ENCODE measurements at regions not wholly inside any gene's neighbourhood (a gene's known extent, or its start where the extent isn't known, plus 50 kb on each side); places are given as distances from the start of the nearest gene placed in this dataset.
"Not testable (repeated sequence)": the region's sequence is repeated elsewhere in the genome, so short reads cannot be mapped to it uniquely, and the experiment has no call there.

DNA sequence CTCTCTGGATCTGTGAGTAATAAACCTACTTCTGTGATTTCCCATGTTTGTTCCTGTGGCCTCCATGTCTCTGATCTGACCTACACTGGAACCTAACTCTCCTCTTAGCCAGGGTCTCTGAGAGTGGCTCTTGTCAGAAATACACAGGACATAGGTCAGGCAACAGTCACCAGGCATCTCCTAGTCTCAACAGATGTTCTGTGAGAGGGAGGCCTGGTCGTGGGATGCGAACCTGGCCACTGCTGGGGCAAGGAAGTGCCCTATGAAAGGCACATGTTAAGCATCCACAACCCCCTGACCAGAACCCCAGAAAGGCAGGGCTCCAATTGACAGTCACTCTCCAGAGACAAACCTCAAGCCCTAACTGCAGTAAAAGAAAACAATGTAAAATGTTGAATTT is 2771.5 kb downstream of the RPIA start:
- H3K27me3 ChIP-seq; H3K4me3 ChIP-seq; H3K27ac ChIP-seq; H3K9me3 ChIP-seq; H3K36me3 ChIP-seq; DNase-seq; intact Hi-C loops (cut with DNase I); H3K4me1 ChIP-seq (ENCODE audit: insufficient read depth): not testable (repeated sequence)
- WGBS, 3 donors: 69 to 88% (median 71%) methylated on average over 2 of the region's 2 CpGs

DNA sequence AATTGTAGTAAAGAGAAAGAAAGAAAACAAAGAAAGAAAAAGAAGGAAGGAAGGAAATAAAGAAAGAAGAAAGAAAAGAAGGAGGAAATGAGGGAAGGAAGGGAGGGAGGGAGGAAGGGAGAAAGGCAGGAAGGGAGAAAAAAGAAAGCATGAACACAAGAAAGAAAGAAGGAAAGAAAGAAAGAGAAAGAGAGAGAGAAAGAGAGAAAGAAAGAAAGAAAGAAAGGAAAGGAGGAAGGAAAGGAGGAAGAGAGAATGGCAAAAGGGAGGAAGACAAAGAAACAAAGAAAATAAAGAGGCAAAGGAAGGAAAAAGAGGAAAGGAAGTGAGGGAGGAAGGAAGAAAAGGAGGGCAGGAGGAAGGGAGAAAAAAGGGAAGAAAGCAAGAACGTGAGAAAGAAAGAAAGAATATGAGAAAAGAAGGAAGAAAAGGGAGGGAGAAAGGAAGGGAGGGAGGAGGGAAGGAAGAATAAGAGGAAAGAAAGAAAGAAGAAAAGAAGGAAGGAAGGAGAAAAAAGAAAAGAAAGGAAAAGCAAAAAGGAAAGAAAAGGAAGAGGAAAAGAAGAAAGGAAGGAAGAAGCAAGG is 2775.4 kb downstream of the RPIA start:
- H3K4me3 ChIP-seq; H3K27ac ChIP-seq; H3K36me3 ChIP-seq; intact Hi-C loops (cut with DNase I); H3K27me3 ChIP-seq; H3K4me1 ChIP-seq (ENCODE audit: insufficient read depth); H3K9me3 ChIP-seq; DNase-seq: not testable (repeated sequence)
- WGBS, 3 donors: 18 to 35% (median 32%) methylated on average over 1 of the region's 1 CpG

DNA sequence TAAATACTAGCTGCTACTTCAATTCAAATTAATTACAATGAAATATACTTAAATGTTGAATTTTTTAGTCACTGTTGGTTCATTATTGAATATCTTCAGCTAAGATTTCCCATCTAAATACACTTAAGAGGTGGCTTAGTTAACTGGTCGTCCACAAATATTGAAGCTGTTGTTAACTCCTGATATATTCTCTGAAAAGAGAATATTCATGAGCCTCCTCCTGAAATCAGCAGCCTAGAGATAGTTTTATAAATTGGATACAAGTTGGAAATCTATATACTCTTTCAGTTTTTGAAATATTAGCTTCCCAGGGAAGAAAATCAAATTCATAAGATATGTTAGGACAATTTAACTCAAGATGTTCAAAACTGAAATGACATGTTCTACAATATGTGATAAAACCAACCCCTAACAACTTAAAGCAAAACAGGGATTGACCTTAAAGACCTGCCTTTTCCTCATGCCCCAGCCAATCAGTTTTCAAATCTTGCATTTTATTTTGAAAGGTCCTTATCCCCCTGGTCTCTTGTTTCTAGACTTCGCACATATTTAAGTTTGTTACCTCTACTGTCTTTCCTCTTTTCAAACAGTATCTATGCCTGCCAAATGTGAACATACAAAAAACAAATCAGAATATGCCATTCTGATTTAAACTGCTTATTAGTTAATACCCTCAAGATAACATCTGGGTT is 2784.9 kb downstream of the RPIA start:
- DNase-seq; H3K9me3 ChIP-seq; H3K4me3 ChIP-seq; H3K27ac ChIP-seq; intact Hi-C loops (cut with DNase I); H3K36me3 ChIP-seq; H3K4me1 ChIP-seq (ENCODE audit: insufficient read depth); H3K27me3 ChIP-seq: not testable (repeated sequence)
- 33 to 39% (median 33%) methylated on average over 2 of the region's 2 CpGs for WGBS, 3 donors

GRCh38 chr2:91476936-91477246 is 2785.4 kb downstream of the RPIA start:
- H3K27me3 ChIP-seq; H3K4me3 ChIP-seq; DNase-seq; H3K36me3 ChIP-seq; intact Hi-C loops (cut with DNase I); H3K9me3 ChIP-seq; H3K4me1 ChIP-seq (ENCODE audit: insufficient read depth); H3K27ac ChIP-seq: not testable (repeated sequence)
- WGBS, 3 donors: 2 to 11% (median 7%) methylated on average over 17 to 22 of the region's 25 CpGs

GRCh38 chr2:91477291-91477690 is 2785.8 kb downstream of the RPIA start:
- DNase-seq; H3K36me3 ChIP-seq; H3K9me3 ChIP-seq; H3K27ac ChIP-seq; H3K4me3 ChIP-seq; intact Hi-C loops (cut with DNase I); H3K27me3 ChIP-seq; H3K4me1 ChIP-seq (ENCODE audit: insufficient read depth): not testable (repeated sequence)
- WGBS, 3 donors: 3 to 7% (median 3%) methylated on average over 40 to 51 of the region's 51 CpGs

GRCh38 chr2:91477731-91478672 is 2786.5 kb downstream of the RPIA start:
- peak in 3 of 5 donors; percentile 10 to 43 (median 26) for DNase-seq
- H3K27ac ChIP-seq: no peak overlapping the region
- H3K4me1 ChIP-seq (ENCODE audit: insufficient read depth): peaks cover 7% of the 10 kb centered on the region
- no peaks in the 10 kb centered on the region for H3K36me3 ChIP-seq
- no peaks in the 10 kb centered on the region for H3K27me3 ChIP-seq
- peak overlapping the region; percentile 33 for H3K4me3 ChIP-seq
- intact Hi-C loops (cut with DNase I): no loop called here
- WGBS, 3 donors: 1 to 5% (median 3%) methylated on average over 123 of the region's 123 CpGs
- no peaks in the 10 kb centered on the region for H3K9me3 ChIP-seq
- TF ChIP-seq CTCF (IDR thresholded peaks at IDR 0.05) (no peak), EP300 (IDR thresholded peaks at IDR 0.05) (no peak), POLR2A (IDR thresholded peaks at IDR 0.05) (no peak)

- H3K4me1 ChIP-seq (ENCODE audit: insufficient read depth); H3K36me3 ChIP-seq; intact Hi-C loops (cut with DNase I); H3K9me3 ChIP-seq; H3K27me3 ChIP-seq; H3K27ac ChIP-seq: not testable (repeated sequence)
- 2 to 6% (median 4%) methylated on average over 55 to 70 of the region's 70 CpGs for WGBS, 3 donors
- peak in 1 of 5 donors; percentile 16 for DNase-seq
- peak overlapping the region; percentile 14 for H3K4me3 ChIP-seq
Observed at GRCh38 chr2:91478851-91479718, 2787.6 kb downstream of the RPIA start.

DNA sequence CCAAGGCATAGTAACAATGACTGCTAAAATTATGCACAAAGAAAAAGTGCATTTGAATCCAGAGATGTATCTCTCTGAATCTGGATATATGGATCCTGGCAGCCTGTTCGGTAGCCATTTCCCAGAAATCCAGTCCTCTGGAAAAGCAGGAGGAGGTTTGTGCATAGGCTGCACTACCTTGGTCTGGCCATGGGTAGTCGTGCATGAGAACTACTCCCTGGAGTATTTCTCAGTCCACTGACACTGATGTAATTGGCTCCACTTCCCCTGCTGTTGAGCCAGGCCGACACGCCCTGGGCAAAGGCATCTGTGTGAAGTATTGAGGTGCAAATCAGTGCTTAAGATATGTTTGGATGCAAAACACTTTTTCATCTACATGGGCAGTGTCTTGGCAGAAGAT is 2793.8 kb downstream of the RPIA start:
- H3K9me3 ChIP-seq; DNase-seq; intact Hi-C loops (cut with DNase I); H3K27me3 ChIP-seq; H3K4me1 ChIP-seq (ENCODE audit: insufficient read depth); H3K36me3 ChIP-seq; H3K27ac ChIP-seq; H3K4me3 ChIP-seq: not testable (repeated sequence)
- WGBS, 3 donors: 17 to 29% (median 19%) methylated on average over 4 of the region's 4 CpGs

- H3K9me3 ChIP-seq; DNase-seq; H3K36me3 ChIP-seq; H3K4me1 ChIP-seq (ENCODE audit: insufficient read depth); intact Hi-C loops (cut with DNase I); H3K4me3 ChIP-seq; H3K27ac ChIP-seq; H3K27me3 ChIP-seq: not testable (repeated sequence)
- WGBS, 3 donors: 41 to 54% (median 53%) methylated on average over 9 to 13 of the region's 18 CpGs
Observed at GRCh38 chr2:91497129-91498064, 2805.9 kb downstream of the RPIA start.
